HL-60 (cell line): ENCODE measurements at regions not wholly inside any gene's neighbourhood (a gene's known extent, or its start where the extent isn't known, plus 50 kb on each side); places are given as distances from the start of the nearest gene placed in this dataset.

Experiments used
- DNase-seq, 2 experiments: peaks; one replicate each; pipeline ENCODE4 v3.0.0-alpha.2; 2010 to 2020; ENCODE audit warnings: low read depth in 1 of 2, low spot score in 1 of 2
- H3K27ac ChIP-seq: fragments of 250-450 bp; sonication (Bioruptor Pico); replicated peaks from 2 replicates; pipeline ENCODE4 v1.5.1; 2020; ENCODE audit warnings: mild to moderate bottlenecking, moderate library complexity
- H3K27me3 ChIP-seq: fragments of 250-450 bp; sonication (Bioruptor Pico); 2 replicates; pipeline ENCODE4 v1.5.1; 2021; ENCODE audit warnings: mild to moderate bottlenecking, moderate library complexity; ENCODE audit not compliant: insufficient read depth, poor library complexity, severe bottlenecking
- H3K4me3 ChIP-seq: replicated peaks from 2 replicates; pipeline ENCODE4 v1.5.1; 2011; ENCODE audit warnings: mild to moderate bottlenecking, control low read depth, low read length; ENCODE audit not compliant: insufficient read depth
- CTCF ChIP-seq: IDR thresholded peaks from one replicate; pipeline ENCODE4 v1.5.1; 2011; ENCODE audit warnings: low read length, control low read depth, inconsistent platforms; ENCODE audit not compliant: insufficient read depth
- GABPA ChIP-seq: IDR thresholded peaks from 2 replicates; pipeline ENCODE4 v1.6.1; 2012; ENCODE audit warnings: low read depth
- POLR2AphosphoS5 ChIP-seq: IDR thresholded peaks from 2 replicates; pipeline ENCODE4 v1.6.1; 2012; ENCODE audit warnings: low read depth
- REST ChIP-seq: IDR thresholded peaks from 2 replicates; pipeline ENCODE4 v1.6.1; 2012; ENCODE audit warnings: low read depth; ENCODE audit not compliant: insufficient replicate concordance
- SPI1 ChIP-seq: IDR thresholded peaks from 2 replicates; pipeline ENCODE4 v1.6.1; 2012; ENCODE audit warnings: low read depth, mild to moderate bottlenecking, borderline replicate concordance

- TF ChIP-seq REST (no peak), POLR2AphosphoS5 (no peak), SPI1 (no peak), GABPA (no peak), CTCF (no peak)
- no peak for DNase-seq
- Histone ChIP-seq H3K27me3 (no peaks in the 10 kb centered on the region), H3K27ac (no peak overlapping the region), H3K4me3 (no peak overlapping the region)
These were observed 238.4 kb downstream of the CMPK2 start for GRCh38 chr2:6627316-6627715.

GRCh38 chr2:6630209-6630608, 235.5 kb downstream of the CMPK2 start:
- no peaks in the 10 kb centered on the region for H3K27me3 ChIP-seq
- H3K4me3 ChIP-seq: no peak overlapping the region
- H3K27ac ChIP-seq: no peak overlapping the region
- DNase-seq: no peak
- TF ChIP-seq REST (no peak), SPI1 (no peak), GABPA (no peak), CTCF (no peak), POLR2AphosphoS5 (no peak)

- DNase-seq: no peak
- H3K27me3 ChIP-seq: no peaks in the 10 kb centered on the region
- no peak overlapping the region for H3K27ac ChIP-seq
- TF ChIP-seq GABPA (no peak), REST (no peak), POLR2AphosphoS5 (no peak), CTCF (no peak), SPI1 (no peak)
- no peak overlapping the region for H3K4me3 ChIP-seq
These were observed 230.4 kb downstream of the CMPK2 start for GRCh38 chr2:6635296-6635695.
